Lower lobe of right lung (tissue), 2 donors: ENCODE measurements at regions not wholly inside any gene's neighbourhood (a gene's known extent, or its start where the extent isn't known, plus 50 kb on each side); places are given as distances from the start of the nearest gene placed in this dataset.

Source experiments
- ATAC-seq, 2 donors: fragments of 200-7000 bp; cut with Tn5 transposase; one replicate each; pipeline ENCODE4 v1.9.1; 2020 to 2022; ENCODE audit warnings: mild to moderate bottlenecking in 2 of 2, moderate library complexity in 2 of 2
- DNase-seq: peaks from one replicate; pipeline ENCODE4 v3.0.0-alpha.2; 2020
- H3K27ac ChIP-seq: fragments of 200-600 bp; one replicate; pipeline ENCODE4 v1.8.0; 2022
- H3K27me3 ChIP-seq: fragments of 200-600 bp; one replicate; pipeline ENCODE4 v1.8.0; 2022; ENCODE audit warnings: low read depth
- H3K36me3 ChIP-seq: fragments of 200-600 bp; one replicate; pipeline ENCODE4 v1.8.0; 2022; ENCODE audit warnings: mild to moderate bottlenecking
- H3K4me1 ChIP-seq: fragments of 200-600 bp; one replicate; pipeline ENCODE4 v1.8.0; 2022
- H3K4me3 ChIP-seq: fragments of 200-600 bp; one replicate; pipeline ENCODE4 v1.8.0; 2022; ENCODE audit warnings: mild to moderate bottlenecking
- H3K9me3 ChIP-seq: fragments of 200-600 bp; one replicate; pipeline ENCODE4 v1.8.0; 2022
- CTCF ChIP-seq: fragments of 200-600 bp; IDR thresholded peaks from one replicate; pipeline ENCODE4 v1.8.0; 2022; ENCODE audit warnings: antibody characterized with exemption, mild to moderate bottlenecking
- intact Hi-C: fragments of 100-400 bp; cut with DNase I; formaldehyde crosslinking; loops from one replicate; pipeline ENCODE4 v1.11.0; 2022
- donor health status: DM: no; HTN: yes; CAD: no; lungs with severe emphysema.

GRCh38 chr9:2303056-2303455 lies 287.9 kb downstream of the SMARCA2 start:
- no peaks in the 10 kb centered on the region for H3K36me3 ChIP-seq
- H3K9me3 ChIP-seq, result no peaks in the 10 kb centered on the region
- no peak for ATAC-seq
- DNase-seq, result no peak
- no peak overlapping the region for H3K27ac ChIP-seq
- H3K4me1 ChIP-seq, result no peaks in the 10 kb centered on the region
- intact Hi-C loops, result no loop called here
- no peaks in the 10 kb centered on the region for H3K27me3 ChIP-seq
- no peak for TF ChIP-seq CTCF
- H3K4me3 ChIP-seq, result no peak overlapping the region

GRCh38 chr9:2307480-2307879 lies 292.3 kb downstream of the SMARCA2 start:
- no peak for ATAC-seq
- Histone ChIP-seq H3K27me3 (no peaks in the 10 kb centered on the region), H3K9me3 (peaks cover 15% of the 10 kb centered on the region), H3K4me3 (no peak overlapping the region), H3K36me3 (no peaks in the 10 kb centered on the region), H3K27ac (no peak overlapping the region), H3K4me1 (no peaks in the 10 kb centered on the region)
- TF ChIP-seq CTCF, result no peak
- DNase-seq, result no peak
- intact Hi-C loops, result no loop called here

GRCh38 chr9:2311920-2312319 lies 296.8 kb downstream of the SMARCA2 start:
- Histone ChIP-seq H3K27me3 (no peaks in the 10 kb centered on the region), H3K4me3 (no peak overlapping the region)
- intact Hi-C loops, result no loop called here

GRCh38 chr9:2313512-2313911 lies 298.4 kb downstream of the SMARCA2 start:
- intact Hi-C loops, result no loop called here
- ATAC-seq, result no peak

More at GRCh38 chr9:2311920-2312319, 296.8 kb downstream of the SMARCA2 start:
- H3K9me3 ChIP-seq, result peaks cover 29% of the 10 kb centered on the region
- DNase-seq (no peak), ATAC-seq (no peak)
- H3K36me3 ChIP-seq, result no peaks in the 10 kb centered on the region
- no peak overlapping the region for H3K27ac ChIP-seq
- no peak for TF ChIP-seq CTCF
- H3K4me1 ChIP-seq, result no peaks in the 10 kb centered on the region

GRCh38 chr9:2317591-2317990 lies 302.4 kb downstream of the SMARCA2 start:
- DNase-seq (no peak), ATAC-seq (no peak)
- Histone ChIP-seq H3K27me3 (no peaks in the 10 kb centered on the region), H3K9me3 (peaks cover 13% of the 10 kb centered on the region), H3K27ac (no peak overlapping the region), H3K4me1 (no peaks in the 10 kb centered on the region), H3K36me3 (no peaks in the 10 kb centered on the region), H3K4me3 (no peak overlapping the region)
- intact Hi-C loops, result no loop called here
- TF ChIP-seq CTCF, result no peak

More at GRCh38 chr9:2313512-2313911, 298.4 kb downstream of the SMARCA2 start:
- Histone ChIP-seq H3K27ac (no peak overlapping the region), H3K4me1 (no peaks in the 10 kb centered on the region), H3K27me3 (no peaks in the 10 kb centered on the region), H3K9me3 (peaks cover 29% of the 10 kb centered on the region), H3K36me3 (no peaks in the 10 kb centered on the region), H3K4me3 (no peak overlapping the region)
- TF ChIP-seq CTCF, result no peak
- no peak for DNase-seq

- intact Hi-C loops, result no loop called here
- no peak for TF ChIP-seq CTCF
- no peak for ATAC-seq
- H3K4me3 ChIP-seq, result no peak overlapping the region
- no peaks in the 10 kb centered on the region for H3K27me3 ChIP-seq
- H3K27ac ChIP-seq, result no peak overlapping the region
- no peak for DNase-seq
- no peaks in the 10 kb centered on the region for H3K4me1 ChIP-seq
- no peaks in the 10 kb centered on the region for H3K9me3 ChIP-seq
- H3K36me3 ChIP-seq, result no peaks in the 10 kb centered on the region
These were observed 302.2 kb upstream of the VLDLR start for GRCh38 chr9:2319421-2319820.
